Left lung (tissue), 4 donors: ENCODE measurements at regions not wholly inside any gene's neighbourhood (a gene's known extent, or its start where the extent isn't known, plus 50 kb on each side); places are given as distances from the start of the nearest gene placed in this dataset.

ENCODE experiments used
- ATAC-seq: fragments of 200-7000 bp; cut with Tn5 transposase; one replicate; pipeline ENCODE4 v1.9.1; 2020; ENCODE audit warnings: moderate library complexity
- DNase-seq, 4 donors: peaks; one replicate each; pipeline ENCODE4 v3.0.0-alpha.2; 2013 to 2020
- H3K27ac ChIP-seq, 2 donors: fragments of 200-600 bp; sonication (generic) in 1 of 2; one replicate each; pipeline versions ENCODE4 v1.5.0 to v1.8.0; 2020 to 2021
- H3K27me3 ChIP-seq, 2 donors: fragments of 200-600 bp; sonication (generic) in 1 of 2; one replicate each; pipeline versions ENCODE4 v1.5.0 to v1.8.0; 2020 to 2021
- H3K36me3 ChIP-seq, 2 donors: fragments of 200-600 bp; sonication (generic) in 1 of 2; one replicate each; pipeline versions ENCODE4 v1.5.0 to v1.8.0; 2020 to 2021
- H3K4me1 ChIP-seq, 2 donors: fragments of 200-600 bp; one replicate each; pipeline ENCODE4 v1.8.0; 2021
- H3K4me3 ChIP-seq, 2 donors: fragments of 200-600 bp; sonication (generic) in 1 of 2; one replicate each; pipeline versions ENCODE4 v1.5.0 to v1.8.0; 2020 to 2021; ENCODE audit warnings: mild to moderate bottlenecking in 1 of 2
- H3K9me3 ChIP-seq, 2 donors: fragments of 200-600 bp; sonication (generic) in 1 of 2; one replicate each; pipeline versions ENCODE4 v1.5.0 to v1.8.0; 2020 to 2021
- intact Hi-C, 2 donors: fragments of 100-400 bp; cut with DNase I; formaldehyde crosslinking; loops; one replicate each; pipeline versions ENCODE4 v1.11.2 to v1.14.2; 2022
- TF ChIP-seq, protein P1 (sequence below), 2 donors: fragments of 200-600 bp; sonication (generic) in 1 of 2; IDR thresholded peaks; one replicate each; pipeline versions ENCODE4 v1.5.0 to v1.8.0; 2021; ENCODE audit warnings: antibody characterized with exemption in 2 of 2
- donor health status: DM: no; HTN: yes; CAD: no.
- donor health status: DM: no; HTN: no; CAD: no.

DNA sequence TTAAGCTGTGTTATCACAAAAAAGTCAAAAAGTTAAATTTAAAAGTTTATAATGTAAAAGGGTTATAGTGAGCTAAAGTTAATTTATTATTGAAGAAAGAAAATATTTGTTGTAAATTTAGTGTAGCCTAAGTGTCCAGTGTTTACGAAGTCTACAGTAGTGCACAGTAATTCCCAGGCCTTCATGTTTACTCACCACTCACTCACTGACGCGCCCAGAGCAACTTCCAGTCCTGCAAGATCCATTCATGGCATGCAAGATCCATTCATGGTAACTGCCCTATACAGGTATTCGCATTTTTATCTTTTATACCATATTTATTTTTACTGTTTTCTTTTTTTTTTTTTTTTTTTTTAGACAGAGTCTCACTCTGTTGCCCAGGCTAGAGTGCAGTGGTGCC, 69.5 kb downstream of the TPRA1 start:
- no peaks in the 10 kb centered on the region for H3K4me1 ChIP-seq
- no peaks in the 10 kb centered on the region for H3K36me3 ChIP-seq
- TF ChIP-seq, protein P1, sequence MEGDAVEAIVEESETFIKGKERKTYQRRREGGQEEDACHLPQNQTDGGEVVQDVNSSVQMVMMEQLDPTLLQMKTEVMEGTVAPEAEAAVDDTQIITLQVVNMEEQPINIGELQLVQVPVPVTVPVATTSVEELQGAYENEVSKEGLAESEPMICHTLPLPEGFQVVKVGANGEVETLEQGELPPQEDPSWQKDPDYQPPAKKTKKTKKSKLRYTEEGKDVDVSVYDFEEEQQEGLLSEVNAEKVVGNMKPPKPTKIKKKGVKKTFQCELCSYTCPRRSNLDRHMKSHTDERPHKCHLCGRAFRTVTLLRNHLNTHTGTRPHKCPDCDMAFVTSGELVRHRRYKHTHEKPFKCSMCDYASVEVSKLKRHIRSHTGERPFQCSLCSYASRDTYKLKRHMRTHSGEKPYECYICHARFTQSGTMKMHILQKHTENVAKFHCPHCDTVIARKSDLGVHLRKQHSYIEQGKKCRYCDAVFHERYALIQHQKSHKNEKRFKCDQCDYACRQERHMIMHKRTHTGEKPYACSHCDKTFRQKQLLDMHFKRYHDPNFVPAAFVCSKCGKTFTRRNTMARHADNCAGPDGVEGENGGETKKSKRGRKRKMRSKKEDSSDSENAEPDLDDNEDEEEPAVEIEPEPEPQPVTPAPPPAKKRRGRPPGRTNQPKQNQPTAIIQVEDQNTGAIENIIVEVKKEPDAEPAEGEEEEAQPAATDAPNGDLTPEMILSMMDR (IDR thresholded peaks at IDR 0.05), result no peak
- H3K4me3 ChIP-seq, result no peak overlapping the region
- intact Hi-C loops, result no loop called here
- no peak overlapping the region for H3K27ac ChIP-seq
- peaks cover 0 to 11% of the 10 kb centered on the region in 2 donors for H3K27me3 ChIP-seq
- H3K9me3 ChIP-seq, result peaks cover 0 to 4% of the 10 kb centered on the region in 2 donors
- ATAC-seq (peak; percentile 64), DNase-seq (no peak)

DNA sequence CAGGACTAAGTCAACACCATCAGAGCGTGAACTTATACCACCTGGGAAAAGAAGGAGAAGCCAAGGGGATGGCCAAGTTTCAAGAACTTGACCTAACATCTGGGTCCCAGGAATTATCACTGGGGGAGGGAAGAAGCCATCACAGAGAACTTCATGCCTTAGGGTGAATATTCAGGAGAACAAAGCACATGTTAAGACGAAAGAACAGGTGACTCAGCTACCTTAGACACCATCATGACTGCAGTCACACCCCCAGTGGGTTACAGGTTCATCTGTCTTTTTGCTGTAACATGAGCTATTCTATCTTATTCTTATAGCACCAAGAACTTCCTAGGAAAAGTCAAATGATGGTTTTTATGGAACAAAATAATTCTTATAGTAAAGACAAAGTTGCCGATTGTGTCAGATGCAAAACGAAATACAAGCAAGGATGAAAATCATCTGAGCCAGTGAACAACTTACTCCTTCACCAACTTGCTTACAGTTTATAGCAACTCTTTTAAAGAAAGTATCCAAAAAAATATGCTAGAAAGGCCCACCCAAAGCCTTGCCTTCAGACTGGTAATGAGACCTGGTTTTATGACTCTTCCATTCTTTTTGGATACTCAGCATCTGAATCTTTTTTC, 72.0 kb downstream of the TPRA1 start:
- Histone ChIP-seq H3K27me3 (no peaks in the 10 kb centered on the region), H3K9me3 (peaks cover 0 to 4% of the 10 kb centered on the region in 2 donors), H3K36me3 (no peaks in the 10 kb centered on the region), H3K27ac (no peak overlapping the region), H3K4me3 (no peak overlapping the region), H3K4me1 (no peaks in the 10 kb centered on the region)
- ATAC-seq (no peak), DNase-seq (no peak)
- TF ChIP-seq, protein P1 (IDR thresholded peaks at IDR 0.05), result no peak
- intact Hi-C loops, result no loop called here

DNA sequence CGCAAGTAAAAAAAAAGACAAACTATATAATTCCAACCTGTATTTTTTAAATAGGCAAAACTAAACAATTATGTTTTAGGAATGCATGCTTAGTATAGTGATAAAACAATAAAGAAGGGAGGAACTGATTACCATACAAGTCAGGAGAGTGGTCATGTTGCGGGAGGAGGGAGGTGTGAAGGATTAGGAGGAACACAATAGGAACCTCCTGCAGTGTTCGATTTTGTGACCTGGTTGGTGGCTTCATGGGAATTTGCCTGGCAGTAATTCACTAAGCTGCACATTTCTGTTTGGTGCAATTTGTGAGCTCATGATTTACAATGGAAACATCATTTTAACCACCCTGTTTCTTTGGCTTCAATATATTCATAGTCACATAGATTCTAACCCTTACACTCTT, 78.3 kb downstream of the TPRA1 start:
- intact Hi-C loops, result no loop called here
- Histone ChIP-seq H3K36me3 (no peaks in the 10 kb centered on the region), H3K27ac (no peak overlapping the region), H3K4me3 (no peak overlapping the region), H3K27me3 (no peaks in the 10 kb centered on the region), H3K4me1 (no peaks in the 10 kb centered on the region), H3K9me3 (no peaks in the 10 kb centered on the region)
- DNase-seq (no peak), ATAC-seq (no peak)
- TF ChIP-seq, protein P1 (IDR thresholded peaks at IDR 0.05), result no peak

DNA sequence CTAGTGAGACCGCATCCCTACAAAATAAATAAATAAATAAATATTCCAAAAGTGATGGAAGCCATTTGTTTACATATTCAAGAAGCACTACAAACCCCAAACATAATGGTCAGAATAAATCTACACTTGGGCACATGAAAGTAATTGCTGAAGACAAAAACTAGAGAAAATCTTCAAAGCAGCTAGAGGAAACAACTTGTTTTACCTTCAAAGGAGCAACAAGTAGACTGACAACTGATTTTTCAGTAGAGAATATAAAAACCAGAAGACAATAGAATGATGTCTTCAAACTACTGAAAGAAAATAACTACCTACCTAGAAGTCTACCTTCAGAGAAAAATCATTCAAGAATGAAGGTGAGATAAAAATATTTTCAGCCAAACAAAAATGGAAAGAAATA, 89.4 kb downstream of the TPRA1 start:
- intact Hi-C loops, result no loop called here
- ATAC-seq, result no peak
- H3K9me3 ChIP-seq, result peaks cover 0 to 30% of the 10 kb centered on the region in 2 donors
- no peak for DNase-seq
- no peak overlapping the region for H3K27ac ChIP-seq
- TF ChIP-seq, protein P1 (IDR thresholded peaks at IDR 0.05), result no peak
- H3K36me3 ChIP-seq, result no peaks in the 10 kb centered on the region
- H3K4me3 ChIP-seq, result no peak overlapping the region
- no peaks in the 10 kb centered on the region for H3K4me1 ChIP-seq
- no peaks in the 10 kb centered on the region for H3K27me3 ChIP-seq

GRCh38 chr3:127497676-127498075, 92.9 kb downstream of the TPRA1 start:
- no peak overlapping the region for H3K4me3 ChIP-seq
- ATAC-seq (no peak), DNase-seq (no peak)
- intact Hi-C loops, result no loop called here
- H3K9me3 ChIP-seq, result peaks cover 0 to 23% of the 10 kb centered on the region in 2 donors
- H3K27ac ChIP-seq, result no peak overlapping the region
- H3K4me1 ChIP-seq, result no peaks in the 10 kb centered on the region
- no peaks in the 10 kb centered on the region for H3K27me3 ChIP-seq
- no peaks in the 10 kb centered on the region for H3K36me3 ChIP-seq
- TF ChIP-seq, protein P1 (IDR thresholded peaks at IDR 0.05), result no peak
